ENCODE measurements at regions not wholly inside any gene's neighbourhood (a gene's known extent, or its start where the extent isn't known, plus 50 kb on each side); places are given as distances from the start of the nearest gene placed in this dataset.

GRCh38 chr15:66643033-66643432 is 59.0 kb upstream of the SMAD6 start:
- intact Hi-C loops (cut with DNase I; ENCODE audit: low total_unique reads), result no loop called here
- TF ChIP-seq POLR2A (IDR thresholded peaks at IDR 0.05), result no peak
- TF ChIP-seq, protein P1, sequence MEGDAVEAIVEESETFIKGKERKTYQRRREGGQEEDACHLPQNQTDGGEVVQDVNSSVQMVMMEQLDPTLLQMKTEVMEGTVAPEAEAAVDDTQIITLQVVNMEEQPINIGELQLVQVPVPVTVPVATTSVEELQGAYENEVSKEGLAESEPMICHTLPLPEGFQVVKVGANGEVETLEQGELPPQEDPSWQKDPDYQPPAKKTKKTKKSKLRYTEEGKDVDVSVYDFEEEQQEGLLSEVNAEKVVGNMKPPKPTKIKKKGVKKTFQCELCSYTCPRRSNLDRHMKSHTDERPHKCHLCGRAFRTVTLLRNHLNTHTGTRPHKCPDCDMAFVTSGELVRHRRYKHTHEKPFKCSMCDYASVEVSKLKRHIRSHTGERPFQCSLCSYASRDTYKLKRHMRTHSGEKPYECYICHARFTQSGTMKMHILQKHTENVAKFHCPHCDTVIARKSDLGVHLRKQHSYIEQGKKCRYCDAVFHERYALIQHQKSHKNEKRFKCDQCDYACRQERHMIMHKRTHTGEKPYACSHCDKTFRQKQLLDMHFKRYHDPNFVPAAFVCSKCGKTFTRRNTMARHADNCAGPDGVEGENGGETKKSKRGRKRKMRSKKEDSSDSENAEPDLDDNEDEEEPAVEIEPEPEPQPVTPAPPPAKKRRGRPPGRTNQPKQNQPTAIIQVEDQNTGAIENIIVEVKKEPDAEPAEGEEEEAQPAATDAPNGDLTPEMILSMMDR (IDR thresholded peaks at IDR 0.05), result no peak
- no peaks in the 10 kb centered on the region for H3K9me3 ChIP-seq
- DNase-seq, result no peak
- H3K36me3 ChIP-seq (ENCODE audit: low read depth, missing control alignments), result no peaks in the 10 kb centered on the region
- H3K27me3 ChIP-seq, result no peaks in the 10 kb centered on the region
- H3K27ac ChIP-seq, result peak overlapping the region in 1 of 2 donors; percentile 17
- peaks cover 22% of the 10 kb centered on the region for H3K4me1 ChIP-seq
- no peak overlapping the region for H3K4me3 ChIP-seq
- 28 to 64% methylated on average over 2 of the region's 2 CpGs for WGBS, 2 donors

DNA sequence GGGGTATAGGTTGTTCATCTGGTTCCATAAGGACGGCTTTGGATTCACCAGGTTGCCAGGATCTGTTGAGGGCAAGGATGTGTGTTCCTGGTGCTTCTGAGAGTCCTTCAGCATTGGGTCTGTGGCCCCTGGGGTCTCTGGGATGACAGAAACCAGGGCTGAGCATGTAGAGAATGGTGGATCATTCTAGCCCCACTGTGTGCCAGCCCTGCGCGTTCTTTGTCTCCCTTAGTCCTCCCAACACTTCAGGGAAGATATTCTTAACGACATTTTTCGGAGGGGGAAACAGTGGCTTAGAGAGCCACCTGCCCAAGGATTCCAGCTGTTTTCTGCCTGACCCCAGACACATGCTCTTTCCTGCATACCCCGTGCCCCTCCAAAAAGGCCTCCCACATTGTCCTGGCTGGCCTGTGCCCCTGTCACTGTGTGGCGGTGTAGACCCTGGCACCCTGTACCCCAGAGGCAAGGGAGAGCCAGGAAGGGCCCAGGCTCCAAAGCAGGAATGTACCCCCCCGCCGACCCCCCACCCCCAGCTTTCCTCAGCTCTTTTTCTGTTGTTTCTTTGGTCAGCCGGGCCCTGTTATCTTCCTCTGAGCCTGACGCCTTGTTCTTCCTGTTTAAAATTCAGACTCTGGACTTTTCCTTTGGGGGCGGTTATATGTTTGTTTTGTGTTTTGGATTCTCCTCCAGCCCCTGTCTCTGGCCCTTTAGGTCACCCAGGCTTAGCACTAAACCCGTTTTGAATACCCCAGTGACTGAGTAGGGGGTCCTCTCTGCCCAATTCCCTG is 57.8 kb upstream of the SMAD6 start:
- Histone ChIP-seq H3K27ac (peak overlapping the region; percentile 6 to 68), H3K9me3 (no peaks in the 10 kb centered on the region), H3K27me3 (no peaks in the 10 kb centered on the region), H3K4me3 (no peak overlapping the region), H3K4me1 (peaks cover 22% of the 10 kb centered on the region), H3K36me3 (ENCODE audit: low read depth, missing control alignments) (no peaks in the 10 kb centered on the region)
- DNase-seq, result no peak
- TF ChIP-seq, protein P1 (IDR thresholded peaks at IDR 0.05), result no peak
- no peak for TF ChIP-seq POLR2A (IDR thresholded peaks at IDR 0.05)
- intact Hi-C loops (cut with DNase I; ENCODE audit: low total_unique reads), result no loop called here
- WGBS, 2 donors, result 60 to 64% methylated on average over 13 of the region's 13 CpGs

DNA sequence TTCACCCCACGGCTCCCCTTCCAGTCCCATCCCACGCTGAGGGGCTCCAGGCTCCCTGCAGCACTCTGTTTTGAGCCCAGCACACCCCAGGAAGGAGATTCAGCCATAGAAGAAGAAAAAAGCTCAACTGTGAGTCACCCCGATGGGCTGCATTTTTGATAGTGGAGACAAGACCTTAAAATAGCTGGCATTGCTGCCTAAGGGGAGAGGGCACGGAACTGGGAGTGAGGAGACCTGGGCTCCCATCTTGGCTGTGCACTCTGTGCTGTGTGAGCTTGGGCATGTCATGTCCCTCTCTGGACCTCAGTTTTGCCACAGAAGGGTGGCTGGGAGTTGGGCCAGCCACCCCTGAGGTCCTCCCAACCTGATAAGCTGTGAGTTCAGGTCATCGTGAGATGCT is 57.2 kb upstream of the SMAD6 start:
- H3K4me3 ChIP-seq, result no peak overlapping the region
- no peak for TF ChIP-seq POLR2A (IDR thresholded peaks at IDR 0.05)
- TF ChIP-seq, protein P1 (IDR thresholded peaks at IDR 0.05), result no peak
- no peak for DNase-seq
- 42 to 47% methylated on average over 4 to 5 of the region's 5 CpGs for WGBS, 2 donors
- H3K36me3 ChIP-seq (ENCODE audit: low read depth, missing control alignments), result no peaks in the 10 kb centered on the region
- peak overlapping the region; percentile 6 to 68 for H3K27ac ChIP-seq
- H3K4me1 ChIP-seq, result peaks cover 22% of the 10 kb centered on the region
- H3K27me3 ChIP-seq, result no peaks in the 10 kb centered on the region
- no peaks in the 10 kb centered on the region for H3K9me3 ChIP-seq
- intact Hi-C loops (cut with DNase I; ENCODE audit: low total_unique reads), result no loop called here

- no peak overlapping the region for H3K4me3 ChIP-seq
- no peak overlapping the region for H3K27ac ChIP-seq
- TF ChIP-seq, protein P1 (IDR thresholded peaks at IDR 0.05), result no peak
- TF ChIP-seq POLR2A (IDR thresholded peaks at IDR 0.05), result no peak
- no peaks in the 10 kb centered on the region for H3K9me3 ChIP-seq
- intact Hi-C loops (cut with DNase I; ENCODE audit: low total_unique reads), result no loop called here
- no peak for DNase-seq
- WGBS, 2 donors, result 67 to 73% methylated on average over 6 to 9 of the region's 9 CpGs
- H3K4me1 ChIP-seq, result peaks cover 27% of the 10 kb centered on the region
- H3K36me3 ChIP-seq (ENCODE audit: low read depth, missing control alignments), result no peaks in the 10 kb centered on the region
- no peaks in the 10 kb centered on the region for H3K27me3 ChIP-seq
These were observed 55.7 kb upstream of the SMAD6 start for GRCh38 chr15:66646308-66646707.

DNA sequence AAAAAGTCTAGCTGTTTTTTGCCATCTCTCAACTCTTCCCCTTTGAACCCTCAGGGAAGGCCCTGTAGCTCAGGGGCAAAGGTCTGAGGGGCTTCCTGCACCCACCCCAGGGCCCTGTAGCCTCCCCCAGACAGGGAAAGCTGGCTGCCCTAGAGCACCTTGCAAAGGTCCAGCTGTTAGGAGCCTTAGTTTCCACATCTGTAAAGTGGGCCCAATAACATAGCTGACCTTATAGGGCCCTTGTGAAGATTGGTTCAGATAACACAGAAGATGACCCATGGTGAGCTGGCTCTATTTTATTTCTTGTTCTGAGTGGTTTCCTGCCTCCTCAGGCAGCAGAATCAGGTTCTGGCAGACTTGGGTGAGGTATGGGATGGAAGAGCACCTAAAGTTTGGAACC is 55.2 kb upstream of the SMAD6 start:
- intact Hi-C loops (cut with DNase I; ENCODE audit: low total_unique reads), result no loop called here

More for the DNA sequence above, 55.2 kb upstream of the SMAD6 start:
- Histone ChIP-seq H3K27me3 (no peaks in the 10 kb centered on the region), H3K36me3 (ENCODE audit: low read depth, missing control alignments) (no peaks in the 10 kb centered on the region), H3K27ac (no peak overlapping the region), H3K4me1 (peaks cover 27% of the 10 kb centered on the region), H3K4me3 (no peak overlapping the region), H3K9me3 (no peaks in the 10 kb centered on the region)
- TF ChIP-seq, protein P1 (IDR thresholded peaks at IDR 0.05), result no peak
- TF ChIP-seq POLR2A (IDR thresholded peaks at IDR 0.05), result no peak
- DNase-seq, result no peak

All from testis (tissue), 2 donors.